HEK293T (cell line): ENCODE measurements at regions not wholly inside any gene's neighbourhood (a gene's known extent, or its start where the extent isn't known, plus 50 kb on each side); places are given as distances from the start of the nearest gene placed in this dataset.

Experiments
- CTCF ChIA-PET: fragments of 350-600 bp; formaldehyde crosslinking; extraction: SDS; loops from one replicate; lab custom pipeline; 2021; ENCODE audit warnings: antibody characterized with exemption, inconsistent platforms; lab: Yijun Ruan, JAX
- POLR2A ChIA-PET: fragments of 350-600 bp; formaldehyde crosslinking; extraction: SDS; loops from one replicate; lab custom pipeline; 2020; ENCODE audit warnings: antibody characterized with exemption, inconsistent platforms; lab: Yijun Ruan, JAX
- DNase-seq: peaks from one replicate; pipeline ENCODE4 v3.0.0; 2012; ENCODE audit warnings: mixed read lengths; ENCODE audit errors: extremely low spot score
- ARNT ChIP-seq: fragments of 450-650 bp; IDR thresholded peaks from 2 replicates; pipeline ENCODE4 v1.6.1; 2017; ENCODE audit warnings: mild to moderate bottlenecking
- BHLHE40 ChIP-seq: fragments of 450-650 bp; IDR thresholded peaks from 2 replicates; pipeline ENCODE4 v1.6.1; 2016; ENCODE audit warnings: mild to moderate bottlenecking, moderate library complexity, borderline replicate concordance
- CTBP1 ChIP-seq: fragments of 450-650 bp; IDR thresholded peaks from 2 replicates; pipeline ENCODE4 v1.6.1; 2016; ENCODE audit warnings: borderline replicate concordance
- ELF4 ChIP-seq: fragments of 450-650 bp; IDR thresholded peaks from 2 replicates; pipeline ENCODE4 v1.6.1; 2017; ENCODE audit warnings: antibody characterized with exemption
- FOXA1 ChIP-seq: fragments of 450-650 bp; IDR thresholded peaks from 2 replicates; pipeline ENCODE4 v1.6.1; 2016; ENCODE audit warnings: mild to moderate bottlenecking
- FOXK2 ChIP-seq: fragments of 450-650 bp; IDR thresholded peaks from 2 replicates; pipeline ENCODE4 v1.6.1; 2016; ENCODE audit warnings: mild to moderate bottlenecking
- FOXM1 ChIP-seq: fragments of 450-650 bp; IDR thresholded peaks from 2 replicates; pipeline ENCODE4 v1.6.1; 2017; ENCODE audit warnings: mild to moderate bottlenecking, borderline replicate concordance
- HDGF ChIP-seq: fragments of 450-650 bp; IDR thresholded peaks from 2 replicates; pipeline ENCODE4 v1.6.1; 2017; ENCODE audit warnings: antibody characterized with exemption, borderline replicate concordance
- L3MBTL2 ChIP-seq: fragments of 450-650 bp; conservative IDR thresholded peaks from 2 replicates; pipeline ENCODE4 v1.6.1; 2016; ENCODE audit warnings: mild to moderate bottlenecking
- NFRKB ChIP-seq: fragments of 450-650 bp; IDR thresholded peaks from 2 replicates; pipeline ENCODE4 v1.6.1; 2016; ENCODE audit warnings: mild to moderate bottlenecking, moderate library complexity
- PKNOX1 ChIP-seq: fragments of 450-650 bp; IDR thresholded peaks from 2 replicates; pipeline ENCODE4 v1.6.1; 2016
- SP1 ChIP-seq: fragments of 450-650 bp; IDR thresholded peaks from 2 replicates; pipeline ENCODE4 v1.6.1; 2017
- SUZ12 ChIP-seq: fragments of 450-650 bp; IDR thresholded peaks from 2 replicates; pipeline ENCODE4 v1.6.1; 2016; ENCODE audit warnings: mild to moderate bottlenecking
- TARDBP ChIP-seq: fragments of 450-650 bp; IDR thresholded peaks from 2 replicates; pipeline ENCODE4 v1.6.1; 2016
- ZNF384 ChIP-seq: fragments of 450-650 bp; IDR thresholded peaks from 2 replicates; pipeline ENCODE4 v1.6.1; 2016

GRCh38 chr14:30484976-30485375 lies 74.0 kb upstream of the G2E3 start:
- ChIA-PET POLR2A (no interaction called here), CTCF (no interaction called here)
- no peak for TF ChIP-seq SP1
- no peak for TF ChIP-seq ELF4
- no peak for TF ChIP-seq FOXK2
- no peak for TF ChIP-seq FOXA1
- no peak for TF ChIP-seq BHLHE40
- no peak for TF ChIP-seq L3MBTL2
- no peak for TF ChIP-seq ARNT
- DNase-seq: no peak

GRCh38 chr14:30496852-30497251 lies 62.1 kb upstream of the G2E3 start:
- DNase-seq: no peak
- no peak for TF ChIP-seq BHLHE40
- no peak for TF ChIP-seq NFRKB
- no peak for TF ChIP-seq HDGF
- no peak for TF ChIP-seq PKNOX1
- ChIA-PET POLR2A (no interaction called here), CTCF (interaction anchor here (0.7 kb wide), 1 partner anchor 28 kb away, joined by 3 read pairs; no protein-coding TSS in a partner anchor)

GRCh38 chr14:30499358-30499757 lies 59.6 kb upstream of the G2E3 start:
- CTCF ChIA-PET: no interaction called here
- no peak for TF ChIP-seq FOXM1
- TF ChIP-seq CTBP1: no peak
- no peak for TF ChIP-seq FOXA1
- no peak for TF ChIP-seq SUZ12
- no peak for TF ChIP-seq TARDBP
- TF ChIP-seq ELF4: no peak
- TF ChIP-seq ZNF384: no peak
- no peak for TF ChIP-seq BHLHE40
- no peak for TF ChIP-seq HDGF
- no peak for TF ChIP-seq L3MBTL2
- POLR2A ChIA-PET: no interaction called here
- no peak for DNase-seq

GRCh38 chr14:30500222-30500621 lies 58.7 kb upstream of the G2E3 start:
- ChIA-PET CTCF (no interaction called here), POLR2A (no interaction called here)
- DNase-seq: no peak
- TF ChIP-seq FOXK2 (no peak), FOXM1 (no peak), PKNOX1 (no peak), ZNF384 (no peak), TARDBP (no peak), L3MBTL2 (no peak), NFRKB (no peak), FOXA1 (no peak), BHLHE40 (no peak), ELF4 (no peak), CTBP1 (no peak)

GRCh38 chr14:30507209-30507608 lies 51.7 kb upstream of the G2E3 start:
- CTCF ChIA-PET: no interaction called here
- POLR2A ChIA-PET: no interaction called here
- TF ChIP-seq CTBP1 (no peak), SP1 (no peak)
- no peak for DNase-seq
